Stimulated activated CD4-positive, alpha-beta T cell treated with anti-CD3 and anti-CD28 coated beads, Interleukin-15, amount 100 ng/mL, for 48 hours (primary cell): ENCODE measurements at regions not wholly inside any gene's neighbourhood (a gene's known extent, or its start where the extent isn't known, plus 50 kb on each side); places are given as distances from the start of the nearest gene placed in this dataset.

Experiments used
- DNase-seq, 2 donors: peaks; one replicate each; pipeline ENCODE4 v3.0.0-alpha.2; 2020; ENCODE audit warnings: low read depth in 2 of 2

DNA sequence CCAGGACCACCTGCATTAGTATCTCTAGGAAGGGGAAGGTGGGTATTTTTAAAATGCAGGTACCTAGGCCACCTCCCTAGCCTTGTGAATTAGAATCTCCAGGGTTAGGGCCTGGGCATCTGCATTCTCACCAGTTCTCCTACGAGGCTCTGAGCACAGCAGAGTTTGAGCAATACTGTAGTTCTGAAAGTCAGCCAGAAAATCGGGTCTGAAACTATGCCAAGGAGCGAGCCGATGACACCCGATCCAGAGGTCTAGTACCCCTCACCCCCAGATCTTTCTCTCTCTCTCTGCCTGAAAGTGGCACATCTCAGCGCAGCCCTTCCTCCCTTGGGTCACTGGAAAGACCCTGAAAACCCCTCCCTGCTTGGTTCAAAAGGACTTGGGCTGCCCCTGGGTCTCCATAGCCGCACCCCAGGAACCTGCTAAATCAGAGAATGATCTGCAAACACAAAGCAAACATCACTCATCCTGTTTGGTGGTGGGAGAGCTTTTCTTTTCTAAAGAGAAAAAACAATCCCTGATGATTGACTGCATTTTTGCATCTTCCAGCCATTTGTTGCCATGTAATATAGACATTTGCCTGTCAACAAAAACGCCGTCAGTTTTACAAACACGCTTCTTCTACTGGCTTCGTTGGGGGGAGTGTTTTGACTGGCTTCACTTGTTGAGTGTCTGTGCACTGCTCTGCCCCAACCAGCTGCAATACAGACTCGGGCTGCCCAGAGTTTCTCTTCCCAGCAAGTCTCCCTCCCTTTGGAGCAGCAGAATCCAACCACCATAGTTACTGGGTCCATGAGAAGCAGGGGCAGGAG lies 229.9 kb downstream of the MN1 start:
- DNase-seq, result no peak

DNA sequence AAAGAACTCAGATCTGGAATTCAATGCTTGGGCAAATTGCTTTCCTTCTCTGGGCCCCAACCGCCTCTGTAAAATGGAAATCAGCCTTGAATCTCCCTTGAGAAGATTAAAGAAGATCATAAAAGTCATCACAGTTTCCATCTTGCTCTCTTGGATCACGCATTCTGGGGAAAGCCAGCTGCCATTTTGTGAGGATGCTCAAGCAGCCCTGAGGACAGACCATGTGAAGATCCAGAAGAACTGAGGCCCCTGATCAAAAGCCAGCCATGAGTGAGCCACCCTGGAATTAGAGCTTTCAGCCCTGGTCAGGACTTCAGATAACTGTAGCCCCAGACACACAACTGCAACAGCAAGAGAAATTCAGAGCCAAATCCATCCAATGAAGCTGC lies 229.3 kb downstream of the MN1 start:
- DNase-seq, result no peak

DNA sequence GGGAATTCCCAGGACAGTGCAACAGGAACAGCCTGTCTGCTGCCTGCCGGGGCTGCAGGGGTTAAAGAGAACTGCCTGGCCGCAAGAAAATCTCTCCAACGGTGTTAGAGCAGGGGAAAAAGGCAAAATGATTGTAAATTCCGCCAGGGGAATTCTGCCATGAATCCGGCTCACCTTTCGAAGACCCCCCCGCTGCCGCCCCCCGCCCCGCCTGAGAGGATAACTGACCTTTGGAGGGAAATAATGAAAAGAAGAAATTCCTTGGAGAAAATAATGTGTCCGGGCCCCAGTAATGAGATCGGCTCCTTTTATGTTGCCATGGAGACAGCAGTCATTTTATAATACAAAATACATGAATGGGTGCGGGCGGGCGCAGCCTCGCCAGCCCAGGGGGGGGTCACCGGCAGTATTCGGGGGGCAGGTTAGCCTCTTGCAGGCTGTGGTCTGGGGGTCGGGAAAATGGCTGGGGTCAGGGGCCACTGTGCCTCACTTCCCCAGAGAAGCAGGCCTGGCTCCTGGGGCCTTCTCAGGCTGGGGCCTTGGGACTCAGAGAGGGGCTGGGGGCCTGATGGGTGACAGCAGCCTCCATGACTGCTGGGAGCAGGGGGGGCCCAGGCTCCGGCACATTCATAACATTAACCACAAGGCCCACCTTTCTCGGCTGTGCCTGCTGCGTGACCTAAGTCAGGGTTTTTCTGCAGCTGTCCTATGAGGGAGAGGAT lies 228.1 kb downstream of the MN1 start:
- no peak for DNase-seq

DNA sequence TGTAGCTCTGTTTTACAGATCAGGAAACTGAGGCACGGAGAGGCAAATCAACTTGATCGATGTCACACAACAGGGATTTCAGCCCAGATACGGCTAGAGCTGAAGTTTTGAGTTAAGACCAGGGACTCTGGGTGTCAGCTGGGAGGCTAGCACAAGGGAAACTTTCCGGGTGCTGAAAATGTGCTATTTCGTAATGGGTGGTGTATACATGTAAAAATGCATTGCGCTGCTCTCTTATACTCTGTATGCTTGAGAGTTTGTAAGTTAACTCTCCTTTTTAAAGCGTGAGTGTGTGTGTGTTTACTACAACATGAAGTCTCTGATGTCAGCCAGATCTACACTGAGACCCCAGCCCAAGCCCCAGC lies 227.6 kb downstream of the MN1 start:
- DNase-seq, result no peak

DNA sequence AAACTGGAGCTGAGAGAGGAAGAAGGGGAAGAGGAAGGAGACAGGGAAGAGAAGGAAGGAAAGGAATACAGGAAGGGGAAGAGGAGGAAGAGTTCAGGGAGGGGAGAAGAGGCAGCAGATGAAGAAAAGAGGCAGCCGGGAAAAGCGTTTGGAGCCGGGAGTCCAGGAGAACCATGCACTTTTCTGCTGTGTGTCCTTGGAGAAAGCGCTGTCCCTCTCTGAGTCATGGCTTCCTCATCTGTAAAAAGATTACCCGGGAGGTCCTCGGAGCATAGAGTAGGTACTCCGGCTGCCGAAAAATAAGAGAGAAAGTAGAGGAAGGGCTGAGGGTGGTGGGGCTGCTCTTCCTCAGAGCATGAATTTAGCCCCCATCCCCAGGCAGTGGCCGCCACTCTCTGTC lies 226.9 kb downstream of the MN1 start:
- DNase-seq, result no peak

DNA sequence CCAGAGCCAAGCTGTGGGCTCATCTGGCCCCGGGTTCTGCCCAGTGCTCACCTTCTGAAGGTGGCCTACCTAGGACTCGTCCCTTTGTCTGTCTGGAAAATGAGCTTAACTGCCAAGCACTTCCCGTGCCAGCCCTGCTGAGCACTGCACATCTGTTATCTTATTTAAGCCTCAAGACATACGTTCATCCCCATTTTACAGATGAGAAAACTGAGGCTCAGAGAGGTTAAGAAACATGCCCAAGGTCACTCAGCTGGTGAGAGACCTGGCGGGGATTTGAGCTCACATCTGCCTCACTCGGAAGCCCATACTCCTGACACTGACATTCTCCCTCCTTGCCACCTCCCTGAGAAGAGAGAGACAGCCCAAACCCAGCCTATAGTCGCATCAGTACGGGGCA lies 226.2 kb downstream of the MN1 start:
- DNase-seq, result no peak

DNA sequence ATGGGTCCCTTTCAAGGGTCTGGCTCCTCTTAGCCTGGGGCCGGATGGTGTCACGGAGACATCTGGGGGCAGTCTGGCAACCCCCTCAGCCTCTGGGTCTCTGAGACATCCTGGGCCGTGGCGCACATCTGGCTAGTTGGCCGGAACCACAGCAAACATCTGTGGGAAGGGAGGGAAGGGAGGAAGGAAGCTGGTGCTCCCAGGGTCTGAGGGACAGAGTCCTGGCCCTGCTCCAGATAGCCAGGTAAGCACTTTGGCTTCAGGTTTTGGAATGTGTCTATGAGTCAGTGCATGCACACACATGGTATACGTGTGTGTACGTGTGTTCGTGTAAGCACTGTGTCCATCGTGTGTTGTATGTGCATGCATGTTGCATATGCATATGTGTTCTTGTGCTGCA lies 225.1 kb downstream of the MN1 start:
- DNase-seq, result no peak

DNA sequence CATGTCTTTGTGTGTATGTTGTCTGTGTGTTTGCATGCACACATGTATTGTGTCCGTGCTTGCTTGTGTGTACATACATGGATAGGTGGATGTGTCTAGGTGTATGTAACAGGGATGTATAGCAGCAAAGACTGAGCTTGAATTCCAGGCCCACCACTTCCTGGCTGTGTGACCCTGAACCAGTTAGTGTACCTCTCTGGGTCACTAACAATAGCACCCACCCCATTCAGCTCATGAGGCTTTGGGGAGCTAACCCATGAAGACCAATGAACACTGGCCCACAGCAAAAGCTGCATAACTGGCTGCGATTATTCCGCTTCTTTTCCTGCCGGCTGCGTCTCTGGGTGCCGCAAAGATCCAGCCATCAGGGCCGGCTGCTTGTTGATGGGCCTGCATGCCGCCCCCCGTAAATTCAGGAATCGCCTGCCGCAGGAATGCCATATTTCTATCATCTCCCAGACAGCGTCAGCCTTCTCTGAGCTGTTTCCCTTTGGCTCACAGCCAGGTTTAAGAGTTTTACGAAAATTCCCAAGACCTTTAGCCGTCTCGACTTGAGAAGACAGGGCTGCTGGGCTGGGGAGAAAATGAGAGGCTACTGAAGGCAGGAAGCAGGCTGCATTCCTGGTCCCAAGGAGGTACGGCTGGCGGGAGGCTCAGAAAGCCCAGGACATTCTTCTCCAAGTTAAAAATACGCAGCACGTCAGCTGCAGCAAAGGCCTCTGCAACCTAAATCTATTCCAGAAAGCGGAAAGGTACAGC lies 224.6 kb downstream of the MN1 start:
- DNase-seq, result no peak

DNA sequence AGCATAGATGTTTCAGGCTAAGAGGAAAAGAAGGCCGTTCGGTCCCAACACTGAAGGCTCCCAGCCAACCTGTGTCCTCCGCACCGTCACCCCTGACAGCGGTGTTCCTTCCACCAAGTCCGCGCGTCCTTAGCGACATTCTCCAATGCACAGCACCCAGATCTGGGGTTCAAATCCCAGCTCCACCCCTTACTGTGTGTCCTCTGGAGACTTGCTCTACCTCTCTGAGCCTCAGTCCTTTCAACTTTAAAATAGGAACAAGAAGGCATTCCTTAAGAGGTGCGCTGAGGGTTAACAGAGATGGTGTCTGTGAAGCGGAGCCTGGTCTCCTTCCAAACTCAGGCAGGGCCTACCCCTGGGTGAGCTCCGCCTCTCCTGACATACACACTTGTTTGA lies 224.0 kb downstream of the MN1 start:
- no peak for DNase-seq

DNA sequence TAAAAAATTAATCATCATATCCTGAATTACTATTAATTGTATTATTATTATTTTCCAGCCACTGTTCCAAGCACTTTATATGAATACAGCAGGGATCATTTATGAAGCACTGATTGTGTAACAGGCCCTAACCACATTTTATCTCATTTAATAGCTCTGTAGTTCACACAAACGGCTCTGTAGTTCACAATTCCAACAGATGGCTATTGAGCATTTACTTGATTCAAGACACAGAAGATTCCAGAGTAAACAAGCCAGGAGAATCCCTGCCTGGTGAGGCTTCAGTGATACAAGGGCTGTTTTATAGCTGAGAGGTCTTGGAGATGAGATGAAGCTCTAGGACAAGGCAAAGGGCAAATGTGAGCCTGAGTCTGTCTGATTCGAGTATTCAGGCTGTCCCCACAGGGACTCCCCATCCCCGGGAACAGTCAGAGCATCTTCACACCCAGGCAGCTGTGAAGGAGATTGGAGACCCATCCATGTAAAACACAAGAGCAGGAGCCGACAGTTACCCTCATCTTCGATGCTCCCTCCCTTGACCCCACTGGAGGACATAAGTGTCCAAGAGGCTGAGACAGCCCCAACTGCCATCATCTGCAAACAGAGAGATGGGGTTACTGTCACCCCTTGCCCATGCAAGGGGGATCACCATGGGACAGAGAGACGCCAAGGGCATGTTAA lies 222.5 kb downstream of the MN1 start:
- no peak for DNase-seq

DNA sequence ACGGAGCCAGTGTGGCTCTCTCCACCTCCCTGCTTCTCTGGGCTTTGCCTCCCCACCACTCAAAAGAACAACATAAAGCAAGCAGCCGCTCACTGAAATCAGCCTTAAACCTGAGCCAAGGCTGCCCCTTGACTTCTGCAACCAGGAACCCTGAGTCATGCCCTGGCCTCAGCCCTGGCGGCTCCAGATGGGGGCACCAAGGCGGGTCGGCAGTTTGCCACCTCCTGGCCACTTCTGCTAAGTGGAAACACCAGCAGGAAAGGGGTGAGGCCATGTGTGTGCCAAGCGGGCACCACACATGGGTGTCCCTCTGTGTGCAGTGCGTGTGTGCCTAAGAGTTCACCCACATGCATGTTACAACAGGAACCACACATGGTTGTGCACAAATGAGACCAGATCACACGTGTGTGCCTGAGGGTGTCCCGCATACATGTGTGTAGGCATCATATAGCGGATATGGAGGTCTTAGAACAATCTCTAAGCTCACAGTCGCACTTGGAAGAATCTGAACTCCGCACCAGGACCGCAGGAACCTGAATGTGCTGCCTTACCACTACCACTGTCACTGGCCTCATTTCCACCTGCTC lies 221.2 kb downstream of the MN1 start:
- DNase-seq, result no peak

DNA sequence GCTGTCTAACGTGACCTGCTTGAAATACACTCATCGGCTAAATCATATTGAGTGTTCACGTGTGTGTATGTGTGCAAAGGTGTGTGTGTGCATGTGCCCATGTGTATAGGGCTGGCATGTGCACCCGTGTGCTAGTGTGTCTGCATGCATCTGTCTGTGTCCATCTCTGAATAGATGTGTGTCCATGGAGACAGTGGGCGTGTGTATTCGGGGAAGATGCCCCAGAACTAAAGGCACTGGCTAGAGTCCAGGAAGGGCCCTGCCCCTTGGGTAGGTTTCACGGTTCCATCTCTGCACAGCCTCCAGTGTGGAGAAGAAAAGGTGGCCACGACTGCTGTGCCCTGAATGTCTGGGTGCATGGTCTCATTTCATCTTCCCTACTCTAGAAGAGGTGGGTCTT lies 220.3 kb downstream of the MN1 start:
- no peak for DNase-seq

DNA sequence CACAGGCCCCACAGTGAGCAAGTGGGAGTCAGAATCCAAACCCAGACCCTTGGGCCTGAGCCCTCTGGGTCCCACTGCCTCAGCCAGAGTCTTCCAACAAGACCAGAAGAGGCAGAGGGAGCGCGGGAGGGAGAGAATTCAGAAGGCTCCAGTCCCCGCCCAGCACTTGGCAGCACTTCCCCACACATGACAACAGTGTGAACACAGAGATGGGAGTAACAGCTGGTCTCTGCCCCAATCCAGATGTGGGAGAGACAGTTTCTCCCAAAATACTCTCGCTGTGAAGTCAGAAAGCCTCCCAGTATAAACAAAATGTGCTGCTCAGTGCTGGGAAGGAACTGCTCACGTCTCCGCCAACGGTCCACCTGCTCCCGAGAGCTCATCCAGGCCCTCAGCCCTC lies 219.9 kb downstream of the MN1 start:
- no peak for DNase-seq

DNA sequence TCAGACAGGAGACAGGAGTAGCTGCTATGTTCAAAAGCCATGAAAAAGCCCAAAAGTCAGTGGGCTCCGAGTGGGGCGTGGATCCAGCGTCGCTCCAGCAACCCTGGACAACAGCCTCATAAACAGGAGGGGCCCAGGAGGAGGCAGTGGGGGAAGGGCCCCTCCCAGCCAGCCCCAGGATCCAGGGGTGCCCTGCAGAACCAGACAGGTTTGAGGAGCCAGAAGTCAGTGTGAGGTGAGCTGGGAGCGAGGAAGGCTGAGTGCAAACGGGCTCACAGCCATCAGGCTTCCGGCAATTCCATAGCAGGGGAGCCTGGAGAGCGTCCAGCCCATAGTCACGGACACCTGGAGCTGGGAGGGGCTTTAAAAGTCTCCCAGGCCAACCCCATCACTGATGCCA lies 217.7 kb downstream of the MN1 start:
- DNase-seq, result no peak

DNA sequence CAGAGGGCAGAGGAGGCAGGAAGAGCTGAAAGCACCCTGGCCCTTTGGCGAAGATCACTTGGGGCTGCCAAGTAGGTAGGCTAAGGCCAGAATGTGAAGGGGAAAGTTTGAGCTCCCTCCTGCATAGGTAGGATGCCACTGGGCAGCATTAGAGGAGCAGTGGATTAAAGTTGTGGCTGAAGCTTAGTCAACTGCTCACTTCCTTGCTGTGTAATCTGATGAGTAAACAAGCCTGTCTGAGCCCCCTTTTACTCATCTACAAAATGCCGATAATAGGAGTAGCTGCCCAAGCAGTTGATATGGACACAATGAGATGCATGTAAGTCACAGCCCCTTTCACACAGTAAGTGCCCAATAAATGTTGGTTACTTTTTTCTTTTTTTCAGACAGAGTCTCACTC lies 216.4 kb downstream of the MN1 start:
- no peak for DNase-seq

DNA sequence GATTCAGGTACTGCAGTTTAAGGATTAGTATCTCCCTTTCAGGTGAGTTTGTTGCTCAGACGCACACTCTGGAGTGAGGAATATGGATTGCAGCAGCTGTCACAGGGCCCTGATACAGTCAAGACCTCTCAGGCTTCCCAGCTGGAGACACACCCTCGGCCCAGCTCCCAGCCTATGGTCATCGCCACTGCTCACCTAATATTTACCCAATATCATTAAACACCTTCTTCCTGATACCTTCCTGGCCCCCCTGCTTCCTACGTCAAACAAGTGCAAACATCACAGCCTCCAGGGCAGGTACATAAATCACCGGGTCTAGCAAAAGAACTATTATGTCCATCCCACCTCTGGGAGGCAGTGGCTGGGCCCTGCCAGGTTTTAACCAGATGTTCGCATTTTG lies 213.3 kb downstream of the MN1 start:
- no peak for DNase-seq

DNA sequence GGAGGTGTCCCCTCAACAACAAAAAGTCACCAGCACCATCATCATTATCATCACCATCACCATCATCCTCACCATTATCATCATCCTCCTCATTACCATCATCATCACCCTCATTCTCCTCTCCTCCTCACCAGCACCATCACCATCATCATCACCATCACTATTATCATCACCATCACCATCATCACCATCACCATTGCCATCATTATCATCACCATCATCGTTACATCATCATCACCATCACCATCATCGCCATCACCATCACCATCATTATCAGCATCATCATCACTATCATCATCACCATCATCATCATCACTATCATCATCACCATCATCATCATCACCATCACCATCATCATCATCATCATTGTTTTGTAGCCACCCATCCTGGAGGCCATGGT lies 212.6 kb downstream of the MN1 start:
- no peak for DNase-seq

DNA sequence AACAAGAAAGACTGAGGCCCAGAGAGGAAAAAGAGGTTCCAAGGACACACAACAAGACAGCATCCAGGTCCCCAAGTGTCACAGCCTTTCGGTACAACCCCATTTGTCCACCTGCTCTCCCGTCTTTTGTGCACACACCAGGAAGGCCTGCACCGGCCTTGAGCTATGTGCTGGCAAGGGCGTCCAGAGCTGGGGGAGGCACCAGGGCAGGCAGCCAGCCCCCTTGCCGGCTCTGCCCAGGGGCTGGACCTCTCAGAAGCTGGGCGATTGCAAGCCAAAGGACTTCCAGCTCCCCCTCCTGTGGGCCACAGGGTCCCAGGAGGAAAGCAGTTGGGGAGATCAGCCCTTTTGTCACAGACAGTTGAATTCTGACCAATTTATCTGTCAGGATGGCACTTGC lies 210.5 kb downstream of the MN1 start:
- DNase-seq, result no peak

DNA sequence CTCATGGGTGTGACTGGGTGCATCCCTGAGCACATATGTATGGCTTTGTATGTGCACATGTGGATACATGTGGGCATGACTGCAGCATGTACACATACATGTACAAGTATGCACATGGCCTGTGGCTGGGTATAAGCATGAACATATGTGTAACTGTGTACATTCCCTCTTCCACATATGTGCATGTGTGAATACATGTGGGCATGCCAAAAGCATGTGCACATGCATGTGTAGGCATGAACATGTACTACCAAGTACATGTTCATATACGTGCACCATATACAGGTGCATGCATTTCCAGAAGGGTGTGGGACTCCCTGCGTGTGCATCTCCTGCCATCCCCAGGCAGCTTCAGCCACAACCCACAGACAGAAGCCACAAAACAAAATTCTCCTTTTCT lies 208.2 kb downstream of the MN1 start:
- DNase-seq, result no peak

DNA sequence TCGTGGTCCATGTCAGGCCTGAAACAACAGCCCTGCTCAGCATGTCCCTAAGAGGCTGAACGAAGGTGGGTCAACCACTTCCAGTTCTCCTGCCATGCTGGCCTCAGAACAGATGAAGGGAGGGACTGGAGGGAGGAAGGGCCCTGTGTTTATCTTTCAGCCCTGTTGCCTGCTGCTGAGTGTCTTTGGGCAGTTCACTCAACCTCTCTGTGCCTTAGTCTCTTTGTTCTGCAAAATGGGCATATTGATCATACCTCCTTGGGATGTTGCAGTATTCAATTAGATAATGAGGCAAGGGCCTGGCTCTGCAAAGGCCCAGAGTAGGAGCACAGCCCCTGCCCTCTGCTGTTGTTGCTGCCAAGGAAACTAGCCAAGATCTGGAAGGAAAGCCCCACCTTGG lies 207.5 kb downstream of the MN1 start:
- no peak for DNase-seq

DNA sequence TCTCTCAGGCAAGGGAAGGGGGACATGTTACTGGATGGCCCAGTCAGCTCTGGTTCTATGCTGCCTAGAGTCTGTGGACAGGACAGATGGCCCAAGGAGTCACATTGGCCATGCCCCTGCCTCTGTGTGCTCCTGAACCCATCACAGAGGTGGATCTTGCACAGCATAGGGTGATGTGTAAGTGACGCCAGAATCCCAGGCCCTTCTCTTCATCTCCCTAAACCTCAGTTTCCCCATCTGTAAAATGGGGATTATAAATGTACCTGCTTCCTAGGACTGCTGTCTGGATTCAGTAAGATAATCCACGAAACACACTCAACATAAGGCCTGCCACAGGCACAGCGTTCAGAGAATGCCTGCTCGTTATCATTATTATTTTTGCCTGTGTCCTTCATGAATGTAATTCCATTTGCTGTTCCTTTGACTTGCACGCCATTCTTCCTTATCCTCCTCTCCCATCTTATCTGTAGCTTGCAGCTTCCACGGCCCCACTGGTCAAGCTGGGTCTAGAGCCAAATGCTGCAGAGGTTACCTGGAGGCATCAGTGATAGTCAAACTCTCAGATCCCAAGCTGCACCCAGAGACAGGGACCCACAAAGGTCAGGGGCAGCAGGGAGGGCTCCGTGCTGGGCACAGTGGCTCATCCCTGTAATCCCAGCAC lies 207.0 kb downstream of the MN1 start:
- DNase-seq, result no peak
